Neural cell (in vitro differentiated cells): ENCODE measurements at regions not wholly inside any gene's neighbourhood (a gene's known extent, or its start where the extent isn't known, plus 50 kb on each side); places are given as distances from the start of the nearest gene placed in this dataset.

Source experiments
- H2AFZ ChIP-seq: fragments of 200-600, 300-800 bp; sonication (generic), shearing (Covaris generic); 2 replicates; pipeline ENCODE4 v1.6.0; 2014; ENCODE audit warnings: low read depth, mild to moderate bottlenecking, antibody characterized with exemption, low read length, moderate library complexity
- H3F3A ChIP-seq: fragments of 200-600 bp; shearing (Covaris generic); 2 replicates; pipeline ENCODE4 v1.6.1; 2016; ENCODE audit warnings: mild to moderate bottlenecking, moderate library complexity, mixed read lengths, antibody characterized with exemption, low read length; ENCODE audit not compliant: insufficient read depth, poor library complexity, severe bottlenecking
- H3K27ac ChIP-seq: fragments of 200-600, 300-800 bp; sonication (generic), shearing (Covaris generic); 2 replicates; pipeline ENCODE4 v1.5.1; 2014; ENCODE audit warnings: mild to moderate bottlenecking, low read length, moderate library complexity
- H3K27me3 ChIP-seq: fragments of 300-800, 200-600 bp; sonication (generic), shearing (Covaris generic); 2 replicates; pipeline ENCODE4 v1.6.0; 2014; ENCODE audit warnings: mild to moderate bottlenecking, low read depth, low read length, moderate library complexity; ENCODE audit not compliant: insufficient read depth
- H3K36me3 ChIP-seq: fragments of 300-800, 200-600 bp; sonication (generic), shearing (Covaris generic); 2 replicates; pipeline ENCODE4 v1.5.1; 2014; ENCODE audit warnings: mild to moderate bottlenecking, antibody characterized with exemption, low read length, moderate library complexity; ENCODE audit not compliant: insufficient read depth
- H3K4me2 ChIP-seq: fragments of 300-800, 200-600 bp; sonication (generic), shearing (Covaris generic); 2 replicates; pipeline ENCODE4 v1.6.0; 2014; ENCODE audit warnings: mild to moderate bottlenecking, low read length
- H3K4me3 ChIP-seq: fragments of 300-800, 200-600 bp; sonication (generic), shearing (Covaris generic); 2 replicates; pipeline ENCODE4 v1.5.1; 2014; ENCODE audit warnings: mild to moderate bottlenecking, low read length, moderate library complexity
- H3K79me2 ChIP-seq: fragments of 200-600 bp; shearing (Covaris generic); replicated peaks from 2 replicates; pipeline ENCODE4 v1.6.0; 2014; ENCODE audit warnings: mild to moderate bottlenecking, low read length, moderate library complexity; ENCODE audit not compliant: insufficient read depth
- H3K9ac ChIP-seq: fragments of 300-800, 200-600 bp; sonication (generic), shearing (Covaris generic); 2 replicates; pipeline ENCODE4 v1.6.1; 2016; ENCODE audit warnings: mild to moderate bottlenecking, low read length, mixed read lengths
- H3K9me2 ChIP-seq: fragments of 200-600 bp; shearing (Covaris generic); 2 replicates; pipeline ENCODE4 v1.6.1; 2016; ENCODE audit warnings: mild to moderate bottlenecking, low read length, mixed read lengths; ENCODE audit not compliant: insufficient read depth
- H3K9me3 ChIP-seq: fragments of 200-600, 300-800 bp; sonication (generic), shearing (Covaris generic); 2 replicates; pipeline ENCODE4 v1.6.1; 2016; ENCODE audit warnings: mild to moderate bottlenecking, mixed run types, low read length, moderate library complexity, mixed read lengths
- H4K20me1 ChIP-seq: fragments of 200-600 bp; shearing (Covaris generic); 2 replicates; pipeline ENCODE4 v1.6.1; 2016; ENCODE audit warnings: mild to moderate bottlenecking, mixed run types; ENCODE audit not compliant: insufficient read depth
- CTCF ChIP-seq: fragments of 450-650 bp; IDR thresholded peaks from 2 replicates; pipeline ENCODE4 v1.5.1; 2014; ENCODE audit warnings: antibody characterized with exemption, mild to moderate bottlenecking, moderate library complexity; ENCODE audit not compliant: poor library complexity, severe bottlenecking
- EP300 ChIP-seq: fragments of 450-650 bp; conservative IDR thresholded peaks from 2 replicates; pipeline ENCODE4 v1.6.1; 2014; ENCODE audit warnings: antibody characterized with exemption, mild to moderate bottlenecking, moderate library complexity; ENCODE audit not compliant: poor library complexity, severe bottlenecking
- EZH2 ChIP-seq: fragments of 200-600, 300-800 bp; shearing (Covaris generic), sonication (generic); IDR thresholded peaks from 2 replicates; pipeline ENCODE4 v1.6.1; 2014; ENCODE audit warnings: antibody characterized with exemption, low read length, borderline replicate concordance, mild to moderate bottlenecking; ENCODE audit not compliant: insufficient read depth, poor library complexity, severe bottlenecking
- MXI1 ChIP-seq: fragments of 450-650 bp; conservative IDR thresholded peaks from 2 replicates; pipeline ENCODE4 v1.6.1; 2014; ENCODE audit warnings: antibody characterized with exemption, mild to moderate bottlenecking; ENCODE audit not compliant: poor library complexity, severe bottlenecking
- POLR2AphosphoS5 ChIP-seq: IDR thresholded peaks from 2 replicates; pipeline ENCODE4 v1.6.1; 2012
- RAD21 ChIP-seq: fragments of 450-650 bp; conservative IDR thresholded peaks from 2 replicates; pipeline ENCODE4 v1.6.1; 2014; ENCODE audit warnings: antibody characterized with exemption, mild to moderate bottlenecking, moderate library complexity
- REST ChIP-seq: IDR thresholded peaks from 2 replicates; pipeline ENCODE4 v1.6.1; 2012; ENCODE audit warnings: borderline replicate concordance
- SMC3 ChIP-seq: fragments of 450-650 bp; conservative IDR thresholded peaks from 2 replicates; pipeline ENCODE4 v1.6.1; 2014; ENCODE audit warnings: antibody characterized with exemption, mild to moderate bottlenecking, moderate library complexity; ENCODE audit not compliant: poor library complexity
- TAF1 ChIP-seq: IDR thresholded peaks from 2 replicates; pipeline ENCODE4 v1.6.1; 2012; ENCODE audit warnings: low read depth

- H3F3A ChIP-seq, result no peaks in the 10 kb centered on the region
- no peaks in the 10 kb centered on the region for H3K9me3 ChIP-seq
- no peaks in the 10 kb centered on the region for H3K27me3 ChIP-seq
- no peak overlapping the region for H3K9ac ChIP-seq
- no peaks in the 10 kb centered on the region for H3K79me2 ChIP-seq
- H2AFZ ChIP-seq, result no peak overlapping the region
- H3K9me2 ChIP-seq, result no peaks in the 10 kb centered on the region
- no peaks in the 10 kb centered on the region for H3K36me3 ChIP-seq
- no peaks in the 10 kb centered on the region for H4K20me1 ChIP-seq
- H3K4me2 ChIP-seq, result no peak overlapping the region
- no peak overlapping the region for H3K27ac ChIP-seq
- TF ChIP-seq RAD21 (no peak), MXI1 (no peak), SMC3 (no peak), POLR2AphosphoS5 (no peak), TAF1 (no peak), EP300 (no peak), REST (no peak), EZH2 (no peak), CTCF (no peak)
- H3K4me3 ChIP-seq, result no peak overlapping the region
These were observed 296.3 kb upstream of the IZUMO3 start for GRCh38 chr9:24841993-24842392.

- Histone ChIP-seq H3K27me3 (no peaks in the 10 kb centered on the region), H3K4me3 (no peak overlapping the region), H2AFZ (no peak overlapping the region), H3K9me2 (no peaks in the 10 kb centered on the region), H3F3A (no peaks in the 10 kb centered on the region), H4K20me1 (no peaks in the 10 kb centered on the region), H3K9ac (no peak overlapping the region), H3K27ac (no peak overlapping the region), H3K36me3 (no peaks in the 10 kb centered on the region), H3K9me3 (no peaks in the 10 kb centered on the region), H3K79me2 (no peaks in the 10 kb centered on the region), H3K4me2 (no peak overlapping the region)
- TF ChIP-seq POLR2AphosphoS5 (no peak), SMC3 (no peak)
These were observed 286.6 kb upstream of the IZUMO3 start for GRCh38 chr9:24832307-24832706.

GRCh38 chr9:24828687-24829086, 283.0 kb upstream of the IZUMO3 start:
- no peak for TF ChIP-seq EZH2
- TF ChIP-seq EP300, result no peak
- no peak overlapping the region for H3K4me2 ChIP-seq

More at GRCh38 chr9:24828687-24829086, 283.0 kb upstream of the IZUMO3 start:
- Histone ChIP-seq H3K36me3 (no peaks in the 10 kb centered on the region), H3K9me2 (no peaks in the 10 kb centered on the region), H4K20me1 (no peaks in the 10 kb centered on the region), H3K9me3 (no peaks in the 10 kb centered on the region), H3K4me3 (no peak overlapping the region), H3K27me3 (no peaks in the 10 kb centered on the region), H3K79me2 (no peaks in the 10 kb centered on the region), H3K27ac (no peak overlapping the region), H3K9ac (no peak overlapping the region), H2AFZ (no peak overlapping the region), H3F3A (no peaks in the 10 kb centered on the region)
